SH-SY5Y (cell line): ENCODE measurements at regions not wholly inside any gene's neighbourhood (a gene's known extent, or its start where the extent isn't known, plus 50 kb on each side); places are given as distances from the start of the nearest gene placed in this dataset.

ENCODE experiments used
- GATA2 ChIP-seq: IDR thresholded peaks from 2 replicates; pipeline ENCODE4 v1.6.1; 2011; ENCODE audit warnings: mild to moderate bottlenecking, low read depth, low read length
- GATA3 ChIP-seq: IDR thresholded peaks from 2 replicates; pipeline ENCODE4 v1.6.1; 2011; ENCODE audit warnings: low read depth, mild to moderate bottlenecking, low read length, moderate library complexity

GRCh38 chr2:199535445-199536177, 77.9 kb upstream of the SATB2 start:
- no peak for TF ChIP-seq GATA2
- no peak for TF ChIP-seq GATA3
